Medulla oblongata (tissue), 1 donor: ENCODE measurements at regions not wholly inside any gene's neighbourhood (a gene's known extent, or its start where the extent isn't known, plus 50 kb on each side); places are given as distances from the start of the nearest gene placed in this dataset.
A peak's percentile ranks its signal among the peaks of the same experiment; 100 is the strongest.

Source experiments
- DNase-seq: peaks from one replicate; pipeline ENCODE4 v3.0.0-alpha.2; 2015; ENCODE audit errors: extremely low spot score

- no peak for DNase-seq
Observed at GRCh38 chr6:140602431-140603248, 1228.2 kb upstream of the CITED2 start.

- DNase-seq: no peak
Observed at GRCh38 chr6:140601021-140601808, 1226.8 kb upstream of the CITED2 start.

DNA sequence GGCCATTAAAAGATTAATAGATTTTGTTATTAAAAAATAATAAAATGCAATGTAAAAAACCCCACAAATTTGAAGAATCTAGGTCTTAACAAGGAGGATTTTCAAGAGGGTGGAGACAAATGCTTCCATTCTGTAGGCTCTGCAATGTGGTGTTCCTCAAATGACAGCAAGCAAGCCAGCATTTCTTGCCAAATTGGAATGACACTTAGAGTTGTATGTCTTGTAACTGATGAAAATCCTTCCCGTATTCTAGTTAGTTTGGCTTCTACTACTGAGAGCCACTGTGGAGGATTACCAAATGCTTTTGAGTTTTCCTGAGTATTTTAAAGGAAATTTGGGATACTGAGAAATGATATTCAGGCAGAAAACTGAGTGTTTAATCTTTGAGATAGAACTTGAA lies 1225.5 kb upstream of the CITED2 start:
- DNase-seq: no peak

- DNase-seq: no peak
Observed at GRCh38 chr6:140597181-140597580, 1222.7 kb upstream of the CITED2 start.

- no peak for DNase-seq
Observed at GRCh38 chr6:140594806-140595128, 1220.3 kb upstream of the CITED2 start.

DNA sequence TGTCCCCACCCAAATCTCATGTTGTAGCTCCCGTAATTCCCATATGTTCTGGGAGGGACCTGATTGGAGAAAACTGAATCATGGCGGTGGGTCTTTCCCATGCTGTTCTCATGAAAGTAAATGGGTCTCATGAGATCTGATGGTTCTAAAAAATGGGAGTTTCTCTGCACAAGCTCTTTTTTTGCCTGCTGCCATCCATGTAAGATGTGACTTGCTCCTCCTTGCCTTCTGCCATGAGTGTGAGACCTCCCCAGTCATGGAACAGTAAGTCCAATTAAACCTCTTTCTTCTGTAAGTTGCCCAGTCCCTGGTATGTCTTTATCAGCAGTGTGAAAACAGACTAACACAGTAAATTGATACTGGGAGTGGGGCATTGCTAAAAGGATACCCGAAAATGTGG lies 1218.4 kb upstream of the CITED2 start:
- DNase-seq: no peak

GRCh38 chr6:140590641-140591040 lies 1216.2 kb upstream of the CITED2 start:
- DNase-seq: no peak

DNA sequence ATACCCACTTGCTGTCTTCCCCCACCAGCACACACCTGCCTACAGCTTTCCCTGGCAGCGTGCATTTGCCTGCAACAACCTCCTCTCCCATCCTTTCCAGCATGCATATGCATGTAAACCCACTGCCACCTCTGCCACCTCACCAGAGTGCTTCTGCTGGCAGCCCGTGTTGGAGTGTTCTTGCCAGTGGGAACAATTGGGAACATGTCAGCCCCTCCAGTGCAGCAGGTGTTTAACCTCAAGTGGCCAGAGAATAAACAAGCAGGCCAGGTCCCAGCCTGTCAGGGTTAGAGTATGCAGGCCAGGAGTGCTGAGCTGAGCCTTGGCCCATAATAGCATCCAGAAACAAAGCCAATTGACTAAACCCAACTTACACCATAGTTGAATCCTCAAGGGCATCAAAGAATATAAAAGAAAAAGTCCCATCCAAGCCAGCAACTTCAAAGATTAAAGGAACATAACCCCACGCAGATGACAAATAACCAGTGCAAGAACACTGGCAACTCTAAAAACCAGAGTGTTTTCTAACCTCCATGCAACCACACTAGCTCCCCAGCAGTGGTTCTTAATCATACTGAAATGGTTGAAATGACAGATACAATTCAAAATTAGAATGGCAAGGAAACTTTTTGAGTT lies 1212.1 kb upstream of the CITED2 start:
- DNase-seq: no peak

DNA sequence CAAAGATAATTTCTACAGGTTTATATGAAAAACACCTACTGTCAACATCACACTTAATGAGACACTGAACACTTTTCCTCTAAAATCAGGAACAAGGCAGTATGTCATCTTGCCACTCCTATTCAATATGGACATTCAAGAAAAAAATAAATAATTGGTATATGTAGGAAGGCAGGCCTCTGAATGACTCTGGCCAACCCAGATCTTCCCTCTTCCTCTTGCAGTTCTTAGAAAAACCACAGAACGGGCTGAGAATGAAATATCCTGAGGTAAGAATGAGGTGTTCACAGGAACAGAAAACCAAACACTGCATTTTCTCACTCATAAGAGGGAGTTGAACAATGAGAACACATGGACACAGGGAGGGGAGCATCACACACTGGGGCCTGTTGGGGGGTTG lies 1207.2 kb upstream of the CITED2 start:
- no peak for DNase-seq

- no peak for DNase-seq
Observed at GRCh38 chr6:140579918-140580317, 1205.5 kb upstream of the CITED2 start.

- no peak for DNase-seq
Observed at GRCh38 chr6:140576004-140576555, 1201.6 kb upstream of the CITED2 start.

DNA sequence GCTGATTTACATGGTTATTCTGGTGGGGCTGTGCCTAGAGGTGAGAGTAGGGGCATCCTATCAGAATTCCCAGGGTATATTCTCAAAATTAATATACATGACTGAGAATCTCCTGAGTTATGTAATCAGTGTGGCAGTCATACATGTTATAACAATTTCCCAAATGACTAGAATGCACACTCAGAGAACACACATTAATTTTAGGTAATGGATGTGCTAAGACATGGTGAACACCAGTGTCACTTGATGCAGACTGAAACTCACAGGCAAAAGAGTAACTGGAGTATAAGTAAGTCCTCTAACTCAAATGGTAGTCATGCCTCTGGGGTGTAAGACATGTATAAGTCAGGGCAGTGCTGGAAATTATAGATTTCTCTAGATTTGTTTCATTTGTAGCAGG lies 1198.4 kb upstream of the CITED2 start:
- DNase-seq: no peak

DNA sequence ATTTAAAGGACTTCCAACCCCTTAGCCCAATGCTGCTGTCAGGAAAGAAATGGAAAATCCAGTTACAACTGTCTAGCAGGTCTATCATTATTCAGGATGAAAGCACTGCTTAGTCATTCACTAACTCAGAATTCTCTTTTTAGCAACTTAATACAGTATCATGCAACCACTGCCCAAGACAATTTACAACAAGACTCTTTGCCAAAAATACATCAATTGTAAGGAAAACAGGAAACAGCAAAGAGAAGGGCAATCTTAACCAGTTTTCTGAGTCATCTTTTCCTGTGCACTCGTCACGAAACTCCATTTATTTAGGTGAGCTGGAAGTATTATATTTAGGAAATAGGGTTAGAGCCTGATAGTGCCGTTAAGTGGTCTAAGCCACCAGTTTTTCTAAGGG lies 1197.7 kb upstream of the CITED2 start:
- no peak for DNase-seq

DNA sequence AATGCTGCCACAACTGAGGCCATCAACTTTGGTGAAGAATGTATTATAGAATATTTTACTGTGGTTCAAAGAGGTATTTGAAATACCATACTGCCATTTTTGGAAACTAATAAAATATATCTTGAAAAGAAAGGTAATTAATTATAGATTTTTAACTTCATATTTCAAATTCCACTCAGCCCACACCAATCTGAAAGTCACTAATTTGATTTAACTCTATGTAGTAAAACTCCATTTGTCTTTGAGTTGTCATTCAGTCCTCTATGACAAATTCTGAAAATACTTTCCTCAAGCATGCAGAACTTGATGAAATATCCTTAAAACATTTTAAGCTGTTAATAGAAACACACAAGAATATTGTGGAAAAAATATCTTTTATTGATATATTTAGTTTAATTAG lies 1196.7 kb upstream of the CITED2 start:
- no peak for DNase-seq

DNA sequence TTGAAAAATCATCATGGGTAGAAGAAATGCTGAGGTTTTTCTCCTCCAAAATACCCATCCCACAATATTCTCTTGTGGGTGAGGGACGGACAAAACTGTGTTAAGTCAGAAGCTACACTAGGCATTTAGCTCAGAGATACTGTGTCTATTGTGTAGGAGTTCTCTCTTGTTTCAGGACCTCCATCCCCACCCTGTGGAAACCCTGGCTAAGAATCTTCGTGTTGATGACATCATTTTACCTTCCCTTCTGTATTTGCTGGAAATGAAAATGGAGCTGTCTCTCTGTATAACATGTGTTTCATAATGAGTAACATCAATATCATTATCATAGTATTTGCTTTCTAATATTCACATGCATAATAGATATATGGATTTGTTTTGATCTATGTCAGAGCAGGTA lies 1193.0 kb upstream of the CITED2 start:
- no peak for DNase-seq

DNA sequence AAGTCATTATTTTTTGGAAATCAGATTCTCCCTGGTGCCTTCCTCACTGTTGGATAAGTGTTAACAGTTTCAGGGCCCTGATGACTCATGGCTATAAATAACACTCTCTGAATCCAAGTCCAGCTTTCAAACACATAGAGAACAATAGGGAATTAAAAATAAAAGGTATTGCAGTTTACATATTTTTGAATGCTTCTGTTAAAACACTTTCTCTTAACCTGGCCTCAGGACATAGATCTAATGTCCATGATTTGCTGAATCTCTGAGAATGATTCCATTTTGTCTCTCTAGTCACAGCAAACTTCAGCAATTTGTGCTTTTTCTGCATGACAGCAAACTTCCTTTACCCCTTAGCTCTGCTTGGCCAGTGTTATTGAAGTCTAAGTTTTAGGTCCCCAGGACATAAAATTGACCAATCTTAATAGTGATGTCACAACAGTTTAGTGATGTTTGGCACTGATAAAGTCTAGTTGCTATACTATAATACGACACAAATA lies 1192.4 kb upstream of the CITED2 start:
- DNase-seq: no peak

DNA sequence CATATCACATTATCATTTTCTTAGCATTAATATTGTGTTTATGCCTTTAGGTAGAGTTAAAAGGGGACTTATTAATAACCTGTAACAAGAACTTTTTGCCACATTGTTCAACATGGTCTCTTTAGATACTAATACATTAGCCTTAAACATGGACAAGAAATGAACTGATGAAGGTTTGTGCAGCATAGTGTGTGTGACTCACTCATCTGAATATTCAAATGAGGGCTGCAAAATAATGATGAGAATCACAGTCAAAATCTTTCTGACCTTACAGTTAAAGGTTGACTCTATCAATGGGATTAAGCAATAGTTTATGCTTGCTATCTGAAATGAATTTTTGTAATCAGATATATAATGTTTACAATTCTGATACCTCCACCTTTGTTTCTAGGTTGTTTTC lies 1189.3 kb upstream of the CITED2 start:
- no peak for DNase-seq

DNA sequence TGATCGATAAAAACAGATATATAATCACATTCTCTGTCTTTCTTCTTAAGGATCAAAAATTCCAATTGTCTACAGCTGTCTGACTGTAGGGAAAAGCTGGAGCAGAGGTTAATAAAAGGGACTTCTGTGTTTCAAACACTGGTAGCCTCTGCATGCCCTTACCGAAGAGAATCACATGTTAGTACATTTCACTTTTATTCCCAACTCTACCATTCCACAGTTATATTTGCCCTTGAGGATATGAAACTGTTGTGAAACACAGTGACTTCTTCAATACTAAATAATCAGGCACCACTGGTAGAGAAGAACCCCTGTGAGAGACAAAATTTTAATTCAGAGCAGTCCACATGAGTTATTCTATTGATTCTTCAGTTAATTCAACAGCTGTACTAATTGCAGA lies 1187.3 kb upstream of the CITED2 start:
- peak; percentile 60 for DNase-seq

- no peak for DNase-seq
Observed at GRCh38 chr6:140560671-140561070, 1186.2 kb upstream of the CITED2 start.

GRCh38 chr6:140559458-140559857 lies 1185.0 kb upstream of the CITED2 start:
- no peak for DNase-seq

DNA sequence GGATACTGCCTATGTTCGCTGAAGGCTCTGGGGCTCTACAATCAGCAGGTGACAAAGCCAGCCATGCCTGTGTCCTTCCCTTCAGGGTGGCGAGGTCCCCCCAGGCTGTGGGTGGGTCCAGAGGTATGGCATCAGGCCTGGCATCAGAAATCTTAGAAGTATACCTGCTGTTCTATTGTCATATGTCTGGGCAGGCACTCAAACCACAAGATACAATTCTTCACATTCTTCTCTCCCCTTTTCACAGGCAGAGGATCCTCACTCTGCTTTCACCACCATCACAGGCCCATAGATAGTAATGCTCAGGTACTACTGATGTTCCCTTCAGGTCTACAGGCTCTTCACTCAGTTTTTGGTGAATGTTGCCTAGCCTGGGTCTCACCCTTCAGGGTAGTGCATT lies 1180.0 kb upstream of the CITED2 start:
- DNase-seq: no peak

DNA sequence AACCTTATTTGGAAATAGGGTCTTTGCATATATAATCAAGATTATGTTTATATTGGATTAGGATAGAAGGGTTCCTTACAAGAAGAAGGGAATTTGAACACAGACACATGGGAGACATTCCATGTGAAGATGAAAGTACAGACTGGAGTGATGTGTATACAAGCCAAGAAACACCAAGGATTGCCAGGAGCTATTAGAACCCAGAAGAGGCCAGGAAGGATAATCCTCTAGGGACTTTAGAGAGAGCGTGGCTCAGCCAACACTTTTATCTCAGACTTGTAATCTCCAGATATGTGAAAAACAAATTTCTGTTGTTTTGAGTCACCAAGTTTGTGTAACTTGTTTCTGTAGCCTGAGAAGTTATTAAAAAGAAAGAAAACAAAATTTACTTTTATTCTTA lies 1173.9 kb upstream of the CITED2 start:
- DNase-seq: no peak
